Body of pancreas (tissue), 4 donors: ENCODE measurements at regions not wholly inside any gene's neighbourhood (a gene's known extent, or its start where the extent isn't known, plus 50 kb on each side); places are given as distances from the start of the nearest gene placed in this dataset.

Experiments used
- ATAC-seq: fragments of 150-250 bp; one replicate; pipeline ENCODE4 v1.9.1; 2016
- DNase-seq, 4 donors: peaks; one replicate each; pipeline ENCODE4 v3.0.0-alpha.2; 2019
- H3K27ac ChIP-seq, 4 donors: fragments of 200-600 bp; sonication (generic); 1 replicate in 3 of 4; 2 replicates in 1 of 4; pipeline versions ENCODE4 v1.5.1 to v1.6.1; 2016 to 2019; ENCODE audit warnings: mild to moderate bottlenecking in 1 of 4, mixed read lengths in 1 of 4, moderate library complexity in 1 of 4
- H3K27me3 ChIP-seq, 2 donors: fragments of 200-600 bp; sonication (generic); one replicate each; pipeline ENCODE4 v1.6.0; 2016; ENCODE audit warnings: mild to moderate bottlenecking in 1 of 2
- H3K36me3 ChIP-seq, 2 donors: fragments of 200-600 bp; sonication (generic); replicated peaks in 1 of 2; 2 replicates each; pipeline ENCODE4 v1.5.1; 2016; ENCODE audit warnings: low read depth in 2 of 2; ENCODE audit not compliant: insufficient read depth in 1 of 2
- H3K4me1 ChIP-seq: fragments of 200-600 bp; sonication (generic); one replicate; pipeline ENCODE4 v1.6.0; 2016
- H3K4me3 ChIP-seq, 2 donors: fragments of 200-600 bp; sonication (generic); 1 replicate in 1 of 2; 2 replicates in 1 of 2; pipeline ENCODE4 v1.5.1; 2016 to 2019
- H3K9me3 ChIP-seq, 3 donors: fragments of 200-600 bp; sonication (generic); 1 replicate in 2 of 3; 2 replicates in 1 of 3; pipeline ENCODE4 v1.5.1; 2016
- CTCF ChIP-seq, 7 experiments: fragments of 450-650 bp in 4 of 7; fragments of 200-600 bp in 3 of 7; sonication (generic) in 3 of 7; IDR thresholded peaks; one replicate each; pipeline ENCODE4 v1.5.1; 2016 to 2019; ENCODE audit warnings: antibody characterized with exemption in 7 of 7
- POLR2A ChIP-seq, 3 donors: fragments of 450-650 bp; IDR thresholded peaks; one replicate each; pipeline ENCODE4 v1.6.1; 2016; ENCODE audit warnings: antibody characterized with exemption in 3 of 3, mild to moderate bottlenecking in 2 of 3
- WGBS, 2 donors: methylation state at CpG; one replicate each; pipeline ENCODE4 v1.1.5; 2017; 5-methylcytosine and 5-hydroxymethylcytosine counted together
- intact Hi-C: fragments of 100-400 bp; cut with DNase I; formaldehyde crosslinking; loops from one replicate; pipeline ENCODE4 v1.15.1; 2023

- no peak for TF ChIP-seq CTCF (IDR thresholded peaks at IDR 0.05)
- TF ChIP-seq POLR2A (IDR thresholded peaks at IDR 0.05) = no peak
- Histone ChIP-seq H3K36me3 (no peaks in the 10 kb centered on the region), H3K4me3 (no peak overlapping the region), H3K27ac (no peak overlapping the region), H3K27me3 (no peaks in the 10 kb centered on the region), H3K9me3 (no peaks in the 10 kb centered on the region), H3K4me1 (no peaks in the 10 kb centered on the region)
- intact Hi-C loops = no loop called here
- no peak for DNase-seq
- 45 to 61% methylated on average over 2 of the region's 2 CpGs for WGBS, 2 donors
- ATAC-seq = no peak
Observed at GRCh38 chr5:162911873-162912272, 525.5 kb upstream of the CCNG1 start.

GRCh38 chr5:162916368-162916767 lies 521.0 kb upstream of the CCNG1 start:
- intact Hi-C loops = no loop called here
- ATAC-seq = no peak
- Histone ChIP-seq H3K4me3 (no peak overlapping the region), H3K27me3 (no peaks in the 10 kb centered on the region), H3K4me1 (no peaks in the 10 kb centered on the region), H3K36me3 (no peaks in the 10 kb centered on the region), H3K9me3 (no peaks in the 10 kb centered on the region), H3K27ac (no peak overlapping the region)
- TF ChIP-seq CTCF (IDR thresholded peaks at IDR 0.05) (no peak), POLR2A (IDR thresholded peaks at IDR 0.05) (no peak)
- WGBS, 2 donors = 44 to 54% methylated on average over 2 of the region's 2 CpGs
- DNase-seq = no peak

- 39 to 59% methylated on average over 2 of the region's 2 CpGs for WGBS, 2 donors
- no peak for DNase-seq
- no peaks in the 10 kb centered on the region for H3K27me3 ChIP-seq
- H3K27ac ChIP-seq = no peak overlapping the region
- intact Hi-C loops = no loop called here
- H3K4me1 ChIP-seq = no peaks in the 10 kb centered on the region
- no peak for ATAC-seq
- TF ChIP-seq CTCF (IDR thresholded peaks at IDR 0.05) (no peak), POLR2A (IDR thresholded peaks at IDR 0.05) (no peak)
- no peaks in the 10 kb centered on the region for H3K36me3 ChIP-seq
- H3K9me3 ChIP-seq = no peaks in the 10 kb centered on the region
- no peak overlapping the region for H3K4me3 ChIP-seq
Observed at GRCh38 chr5:162929104-162929503, 508.3 kb upstream of the CCNG1 start.

- H3K4me1 ChIP-seq = no peaks in the 10 kb centered on the region
- DNase-seq (no peak), ATAC-seq (no peak)
- no peak overlapping the region for H3K27ac ChIP-seq
- no peak for TF ChIP-seq POLR2A (IDR thresholded peaks at IDR 0.05)
- TF ChIP-seq CTCF (IDR thresholded peaks at IDR 0.05) = no peak
- intact Hi-C loops = no loop called here
- H3K36me3 ChIP-seq = no peaks in the 10 kb centered on the region
- no peaks in the 10 kb centered on the region for H3K27me3 ChIP-seq
- WGBS, 2 donors = 70 to 78% methylated on average over 2 of the region's 2 CpGs
- H3K9me3 ChIP-seq = peaks cover 0 to 6% (median 0%) of the 10 kb centered on the region in 3 donors
- no peak overlapping the region for H3K4me3 ChIP-seq
Observed at GRCh38 chr5:162931501-162931900, 505.9 kb upstream of the CCNG1 start.

GRCh38 chr5:162939991-162940390 lies 497.4 kb upstream of the CCNG1 start:
- TF ChIP-seq POLR2A (IDR thresholded peaks at IDR 0.05) = no peak
- TF ChIP-seq CTCF (IDR thresholded peaks at IDR 0.05) = no peak
- Histone ChIP-seq H3K27ac (no peak overlapping the region), H3K36me3 (no peaks in the 10 kb centered on the region), H3K4me3 (no peak overlapping the region), H3K27me3 (no peaks in the 10 kb centered on the region), H3K9me3 (peaks cover 0 to 4% (median 0%) of the 10 kb centered on the region in 3 donors), H3K4me1 (no peaks in the 10 kb centered on the region)
- WGBS, 2 donors = 65 to 74% methylated on average over 4 of the region's 4 CpGs
- intact Hi-C loops = no loop called here
- DNase-seq (no peak), ATAC-seq (no peak)
